ENCODE measurements at regions not wholly inside any gene's neighbourhood (a gene's known extent, or its start where the extent isn't known, plus 50 kb on each side); places are given as distances from the start of the nearest gene placed in this dataset.
A peak's percentile ranks its signal among the peaks of the same experiment; 100 is the strongest.

- no peak overlapping the region for H3K27ac ChIP-seq (ENCODE audit: low read depth in 1 of 3, low read length in 2 of 3)
- 78 to 88% (median 86%) methylated on average over 4 of the region's 4 CpGs for WGBS, 3 donors
- H3K4me3 ChIP-seq (ENCODE audit: low read depth in 1 of 3, low read length in 3 of 3): no peak overlapping the region
- no peaks in the 10 kb centered on the region for H3K27me3 ChIP-seq (ENCODE audit: control insufficient read depth in 3 of 3, insufficient read depth in 3 of 3, low read length in 3 of 3)
- DNase-seq (no peak), FAIRE-seq (no peak)
- H3K4me1 ChIP-seq (ENCODE audit: control insufficient read depth in 3 of 3, insufficient read depth in 2 of 3, low read depth in 1 of 3, low read length in 2 of 3): no peaks in the 10 kb centered on the region
- H3K36me3 ChIP-seq (ENCODE audit: control insufficient read depth in 3 of 3, insufficient read depth in 2 of 3, low read depth in 1 of 3, low read length in 3 of 3): no peaks in the 10 kb centered on the region
- H3K9me3 ChIP-seq (ENCODE audit: control insufficient read depth in 2 of 2, insufficient read depth in 1 of 2, low read depth in 1 of 2, low read length in 1 of 2): no peaks in the 10 kb centered on the region
These were observed 84.7 kb upstream of the RAB27B start for GRCh38 chr18:54743605-54743995.

GRCh38 chr18:54749291-54749690, 79.0 kb upstream of the RAB27B start:
- DNase-seq (no peak), FAIRE-seq (no peak)
- no peak overlapping the region for H3K4me3 ChIP-seq (ENCODE audit: low read depth in 1 of 3, low read length in 3 of 3)
- H3K4me1 ChIP-seq (ENCODE audit: control insufficient read depth in 3 of 3, insufficient read depth in 2 of 3, low read depth in 1 of 3, low read length in 2 of 3): peaks cover 0 to 6% (median 0%) of the 10 kb centered on the region in 3 donors
- 88 to 92% (median 89%) methylated on average over 3 of the region's 3 CpGs for WGBS, 3 donors
- H3K36me3 ChIP-seq (ENCODE audit: control insufficient read depth in 3 of 3, insufficient read depth in 2 of 3, low read depth in 1 of 3, low read length in 3 of 3): no peaks in the 10 kb centered on the region
- no peaks in the 10 kb centered on the region for H3K27me3 ChIP-seq (ENCODE audit: control insufficient read depth in 3 of 3, insufficient read depth in 3 of 3, low read length in 3 of 3)
- no peak overlapping the region for H3K27ac ChIP-seq (ENCODE audit: low read depth in 1 of 3, low read length in 2 of 3)
- no peaks in the 10 kb centered on the region for H3K9me3 ChIP-seq (ENCODE audit: control insufficient read depth in 2 of 2, insufficient read depth in 1 of 2, low read depth in 1 of 2, low read length in 1 of 2)

GRCh38 chr18:54750350-54750749, 77.9 kb upstream of the RAB27B start:
- DNase-seq (no peak), FAIRE-seq (no peak)
- Histone ChIP-seq H3K36me3 (ENCODE audit: control insufficient read depth in 3 of 3, insufficient read depth in 2 of 3, low read depth in 1 of 3, low read length in 3 of 3) (no peaks in the 10 kb centered on the region), H3K4me1 (ENCODE audit: control insufficient read depth in 3 of 3, insufficient read depth in 2 of 3, low read depth in 1 of 3, low read length in 2 of 3) (peaks cover 0 to 6% (median 0%) of the 10 kb centered on the region in 3 donors), H3K27ac (ENCODE audit: low read depth in 1 of 3, low read length in 2 of 3) (no peak overlapping the region), H3K9me3 (ENCODE audit: control insufficient read depth in 2 of 2, insufficient read depth in 1 of 2, low read depth in 1 of 2, low read length in 1 of 2) (no peaks in the 10 kb centered on the region), H3K4me3 (ENCODE audit: low read depth in 1 of 3, low read length in 3 of 3) (no peak overlapping the region), H3K27me3 (ENCODE audit: control insufficient read depth in 3 of 3, insufficient read depth in 3 of 3, low read length in 3 of 3) (no peaks in the 10 kb centered on the region)
- WGBS, 3 donors: 43 to 64% (median 51%) methylated on average over 2 of the region's 2 CpGs

- no peaks in the 10 kb centered on the region for H3K9me3 ChIP-seq (ENCODE audit: control insufficient read depth in 2 of 2, insufficient read depth in 1 of 2, low read depth in 1 of 2, low read length in 1 of 2)
- H3K27me3 ChIP-seq (ENCODE audit: control insufficient read depth in 3 of 3, insufficient read depth in 3 of 3, low read length in 3 of 3): no peaks in the 10 kb centered on the region
- H3K4me3 ChIP-seq (ENCODE audit: low read depth in 1 of 3, low read length in 3 of 3): no peak overlapping the region
- DNase-seq (peak in 1 of 2 donors; percentile 22), FAIRE-seq (no peak)
- peaks cover 0 to 6% (median 0%) of the 10 kb centered on the region in 3 donors for H3K4me1 ChIP-seq (ENCODE audit: control insufficient read depth in 3 of 3, insufficient read depth in 2 of 3, low read depth in 1 of 3, low read length in 2 of 3)
- WGBS, 3 donors: 18 to 63% (median 36%) methylated on average over 3 of the region's 3 CpGs
- H3K36me3 ChIP-seq (ENCODE audit: control insufficient read depth in 3 of 3, insufficient read depth in 2 of 3, low read depth in 1 of 3, low read length in 3 of 3): no peaks in the 10 kb centered on the region
- no peak overlapping the region for H3K27ac ChIP-seq (ENCODE audit: low read depth in 1 of 3, low read length in 2 of 3)
These were observed 76.1 kb upstream of the RAB27B start for GRCh38 chr18:54752185-54752584.

DNA sequence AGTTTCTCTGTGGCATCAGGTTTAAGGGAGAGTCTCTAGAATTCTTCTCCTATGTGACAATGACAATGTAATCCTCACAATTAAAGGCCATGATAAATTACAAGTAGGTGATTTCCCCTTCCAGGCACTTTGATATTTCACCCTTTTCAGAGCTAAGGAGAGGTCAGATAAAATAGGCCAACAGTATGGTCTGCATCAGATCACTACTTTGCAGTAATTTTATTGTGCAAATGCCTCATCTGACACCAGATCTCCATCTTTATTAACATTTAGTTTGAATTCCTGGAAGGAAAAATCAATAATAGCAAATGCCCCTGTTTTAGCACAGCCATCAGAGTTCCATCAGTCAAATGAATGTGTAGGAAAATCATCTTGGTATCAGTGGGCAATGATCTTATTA, 72.8 kb upstream of the RAB27B start:
- peaks cover 0 to 6% (median 0%) of the 10 kb centered on the region in 3 donors for H3K4me1 ChIP-seq (ENCODE audit: control insufficient read depth in 3 of 3, insufficient read depth in 2 of 3, low read depth in 1 of 3, low read length in 2 of 3)
- no peak overlapping the region for H3K4me3 ChIP-seq (ENCODE audit: low read depth in 1 of 3, low read length in 3 of 3)
- H3K27ac ChIP-seq (ENCODE audit: low read depth in 1 of 3, low read length in 2 of 3): no peak overlapping the region
- no peak for FAIRE-seq
- H3K9me3 ChIP-seq (ENCODE audit: control insufficient read depth in 2 of 2, insufficient read depth in 1 of 2, low read depth in 1 of 2, low read length in 1 of 2): peaks cover 0 to 12% of the 10 kb centered on the region in 2 donors
- H3K36me3 ChIP-seq (ENCODE audit: control insufficient read depth in 3 of 3, insufficient read depth in 2 of 3, low read depth in 1 of 3, low read length in 3 of 3): no peaks in the 10 kb centered on the region
- DNase-seq: no peak
- H3K27me3 ChIP-seq (ENCODE audit: control insufficient read depth in 3 of 3, insufficient read depth in 3 of 3, low read length in 3 of 3): no peaks in the 10 kb centered on the region

DNA sequence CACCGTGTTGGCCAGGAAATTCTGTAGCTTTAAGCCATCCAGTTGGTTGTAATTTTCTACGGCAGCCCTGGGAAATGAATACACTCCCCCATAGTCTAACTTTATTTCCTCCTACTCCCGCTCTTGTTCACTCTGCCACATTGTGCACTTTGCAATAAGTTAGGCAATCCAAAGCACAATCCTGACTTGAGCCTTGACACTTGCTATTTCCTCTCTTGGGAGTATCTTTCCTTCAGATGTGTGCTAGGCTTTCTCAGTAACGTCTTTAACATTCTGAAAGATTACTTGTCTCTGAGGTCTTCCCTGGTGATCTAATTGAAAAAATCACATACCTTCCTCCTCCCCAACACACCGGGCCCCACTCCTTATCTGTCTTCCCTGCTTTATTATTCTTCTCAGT, 65.9 kb upstream of the RAB27B start:
- FAIRE-seq: no peak

DNA sequence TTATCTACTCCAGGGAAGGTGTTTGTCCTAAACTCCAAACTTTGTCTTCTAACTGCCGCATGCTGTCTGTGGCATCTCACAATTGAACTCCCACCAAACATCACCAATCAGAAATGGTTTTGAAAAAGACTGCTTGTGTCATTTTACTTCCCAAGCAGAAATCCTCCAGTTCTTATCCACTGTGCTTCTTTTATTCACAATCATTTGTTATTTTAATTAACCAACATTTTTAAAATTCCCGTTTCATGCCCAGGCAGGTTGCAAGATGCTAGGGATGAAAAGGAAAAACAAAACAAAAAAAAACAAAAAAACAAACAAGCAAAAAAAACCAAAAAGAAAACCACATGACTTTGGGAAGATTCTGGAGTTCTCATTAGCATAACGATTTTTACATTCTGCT, 63.5 kb upstream of the RAB27B start:
- WGBS, 3 donors: 92 to 94% (median 94%) methylated on average over 3 of the region's 3 CpGs
- peaks cover 0 to 45% (median 3%) of the 10 kb centered on the region in 3 donors for H3K4me1 ChIP-seq (ENCODE audit: control insufficient read depth in 3 of 3, insufficient read depth in 2 of 3, low read depth in 1 of 3, low read length in 2 of 3)

More for the DNA sequence above, 65.9 kb upstream of the RAB27B start:
- Histone ChIP-seq H3K9me3 (ENCODE audit: control insufficient read depth in 2 of 2, insufficient read depth in 1 of 2, low read depth in 1 of 2, low read length in 1 of 2) (peaks cover 0 to 14% of the 10 kb centered on the region in 2 donors), H3K27me3 (ENCODE audit: control insufficient read depth in 3 of 3, insufficient read depth in 3 of 3, low read length in 3 of 3) (peaks cover 0 to 2% (median 0%) of the 10 kb centered on the region in 3 donors), H3K36me3 (ENCODE audit: control insufficient read depth in 3 of 3, insufficient read depth in 2 of 3, low read depth in 1 of 3, low read length in 3 of 3) (no peaks in the 10 kb centered on the region), H3K4me3 (ENCODE audit: low read depth in 1 of 3, low read length in 3 of 3) (no peak overlapping the region), H3K27ac (ENCODE audit: low read depth in 1 of 3, low read length in 2 of 3) (peak overlapping the region in 1 of 3 donors; percentile 31), H3K4me1 (ENCODE audit: control insufficient read depth in 3 of 3, insufficient read depth in 2 of 3, low read depth in 1 of 3, low read length in 2 of 3) (peaks cover 0 to 34% (median 3%) of the 10 kb centered on the region in 3 donors)
- 49 to 59% (median 55%) methylated on average over 5 of the region's 5 CpGs for WGBS, 3 donors
- peak in 1 of 2 donors; percentile 68 for DNase-seq

DNA sequence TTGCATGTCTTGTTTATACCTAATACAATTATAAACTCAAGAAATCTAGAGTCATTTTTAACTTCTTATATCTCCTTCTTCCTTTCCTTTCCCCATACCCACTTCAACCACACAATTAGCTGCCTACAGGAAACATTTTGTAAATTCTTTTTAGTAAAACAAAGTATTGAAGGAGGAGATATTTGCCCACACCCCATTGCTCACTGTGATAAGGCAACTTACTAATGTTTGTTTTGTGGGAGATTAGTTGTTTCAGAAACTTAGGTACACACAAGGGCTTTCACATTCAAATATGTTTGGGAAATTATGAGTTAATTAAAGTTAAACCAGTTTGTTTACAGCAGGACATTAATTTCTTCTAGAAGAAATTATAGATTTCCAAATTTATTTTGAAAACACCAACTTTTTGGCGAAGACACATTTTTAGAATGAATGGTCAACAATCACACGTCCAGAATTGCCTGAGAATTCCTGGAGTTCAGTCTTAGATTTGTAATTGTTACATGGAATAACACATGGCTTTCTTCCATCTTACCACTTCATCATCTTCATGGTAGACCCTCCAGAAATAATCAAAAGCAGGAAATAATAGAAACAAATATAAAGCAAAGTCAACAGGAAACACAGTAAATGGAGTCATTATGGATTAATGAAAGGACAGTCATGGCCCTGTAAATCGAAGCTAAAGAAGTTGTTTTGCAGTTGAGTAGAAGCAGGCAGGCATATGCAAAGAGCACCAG, 62.5 kb upstream of the RAB27B start:
- no peaks in the 10 kb centered on the region for H3K36me3 ChIP-seq (ENCODE audit: control insufficient read depth in 3 of 3, insufficient read depth in 2 of 3, low read depth in 1 of 3, low read length in 3 of 3)
- H3K27ac ChIP-seq (ENCODE audit: low read depth in 1 of 3, low read length in 2 of 3): no peak overlapping the region
- WGBS, 3 donors: 53 to 73% (median 67%) methylated on average over 3 of the region's 3 CpGs
- no peak for FAIRE-seq
- no peak overlapping the region for H3K4me3 ChIP-seq (ENCODE audit: low read depth in 1 of 3, low read length in 3 of 3)
- H3K9me3 ChIP-seq (ENCODE audit: control insufficient read depth in 2 of 2, insufficient read depth in 1 of 2, low read depth in 1 of 2, low read length in 1 of 2): no peaks in the 10 kb centered on the region
- H3K27me3 ChIP-seq (ENCODE audit: control insufficient read depth in 3 of 3, insufficient read depth in 3 of 3, low read length in 3 of 3): peaks cover 0 to 2% (median 0%) of the 10 kb centered on the region in 3 donors
- peak; percentile 21 to 23 for DNase-seq
- H3K4me1 ChIP-seq (ENCODE audit: control insufficient read depth in 3 of 3, insufficient read depth in 2 of 3, low read depth in 1 of 3, low read length in 2 of 3): peaks cover 0 to 45% (median 3%) of the 10 kb centered on the region in 3 donors

More for the DNA sequence above, 63.5 kb upstream of the RAB27B start:
- H3K36me3 ChIP-seq (ENCODE audit: control insufficient read depth in 3 of 3, insufficient read depth in 2 of 3, low read depth in 1 of 3, low read length in 3 of 3): no peaks in the 10 kb centered on the region
- FAIRE-seq: no peak
- no peak for DNase-seq
- no peak overlapping the region for H3K27ac ChIP-seq (ENCODE audit: low read depth in 1 of 3, low read length in 2 of 3)
- peaks cover 0 to 9% of the 10 kb centered on the region in 2 donors for H3K9me3 ChIP-seq (ENCODE audit: control insufficient read depth in 2 of 2, insufficient read depth in 1 of 2, low read depth in 1 of 2, low read length in 1 of 2)
- no peak overlapping the region for H3K4me3 ChIP-seq (ENCODE audit: low read depth in 1 of 3, low read length in 3 of 3)
- peaks cover 0 to 2% (median 0%) of the 10 kb centered on the region in 3 donors for H3K27me3 ChIP-seq (ENCODE audit: control insufficient read depth in 3 of 3, insufficient read depth in 3 of 3, low read length in 3 of 3)
